Osteocyte (in vitro differentiated cells): ENCODE measurements at regions not wholly inside any gene's neighbourhood (a gene's known extent, or its start where the extent isn't known, plus 50 kb on each side); places are given as distances from the start of the nearest gene placed in this dataset.
"Not testable (repeated sequence)": the region's sequence is repeated elsewhere in the genome, so short reads cannot be mapped to it uniquely, and the experiment has no call there.

Experiments
- DNase-seq: peaks from one replicate; pipeline ENCODE4 v3.0.0; 2021; ENCODE audit warnings: mixed read lengths; ENCODE audit not compliant: unreplicated experiment; ENCODE audit errors: extremely low spot score
- H3K27ac Mint-ChIP-seq: one replicate; pipeline ENCODE4 v1.8.0; 2021; ENCODE audit warnings: mild to moderate bottlenecking, mixed read lengths; ENCODE audit not compliant: unreplicated experiment
- H3K27me3 Mint-ChIP-seq: one replicate; pipeline ENCODE4 v1.8.0; 2021; ENCODE audit warnings: mixed read lengths; ENCODE audit not compliant: unreplicated experiment
- H3K36me3 Mint-ChIP-seq: one replicate; pipeline ENCODE4 v1.8.0; 2021; ENCODE audit warnings: mixed read lengths; ENCODE audit not compliant: unreplicated experiment
- H3K4me1 Mint-ChIP-seq: one replicate; pipeline ENCODE4 v1.8.0; 2021; ENCODE audit warnings: mixed read lengths; ENCODE audit not compliant: unreplicated experiment
- H3K4me3 Mint-ChIP-seq: one replicate; pipeline ENCODE4 v1.8.0; 2021; ENCODE audit warnings: mild to moderate bottlenecking, moderate library complexity, mixed read lengths; ENCODE audit not compliant: unreplicated experiment
- H3K9me3 Mint-ChIP-seq: one replicate; pipeline ENCODE4 v1.8.0; 2021; ENCODE audit warnings: mixed read lengths; ENCODE audit not compliant: unreplicated experiment
- TF ChIP-seq, protein P1 (sequence below): fragments of 200-600 bp; sonication (generic); IDR thresholded peaks from 2 replicates; pipeline ENCODE4 v1.5.0; 2021; ENCODE audit warnings: antibody characterized with exemption, mild to moderate bottlenecking, moderate library complexity

DNA sequence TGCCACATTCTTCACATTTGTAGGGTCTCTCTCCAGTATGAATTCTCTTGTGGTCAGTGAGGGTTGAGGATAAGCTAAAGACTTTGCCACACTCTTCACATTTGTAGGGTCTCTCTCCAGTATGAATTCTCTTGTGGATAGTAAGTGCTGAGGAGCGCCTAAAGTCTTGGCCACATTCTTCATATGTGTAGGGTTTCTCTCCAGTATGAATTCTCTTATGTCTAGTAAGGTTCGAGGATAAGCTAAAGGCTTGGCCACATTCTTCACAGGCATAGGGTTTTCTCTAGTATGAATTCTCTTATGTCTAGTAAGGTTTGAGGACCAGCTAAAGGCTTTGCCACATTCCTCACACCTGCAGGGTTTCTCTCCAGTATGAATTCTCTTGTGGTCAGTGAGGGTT is 706.9 kb upstream of the ZNF722 start:
- H3K9me3 Mint-ChIP-seq, H3K4me3 Mint-ChIP-seq, H3K36me3 Mint-ChIP-seq, H3K4me1 Mint-ChIP-seq, H3K27me3 Mint-ChIP-seq, H3K27ac Mint-ChIP-seq, DNase-seq: not testable (repeated sequence)

DNA sequence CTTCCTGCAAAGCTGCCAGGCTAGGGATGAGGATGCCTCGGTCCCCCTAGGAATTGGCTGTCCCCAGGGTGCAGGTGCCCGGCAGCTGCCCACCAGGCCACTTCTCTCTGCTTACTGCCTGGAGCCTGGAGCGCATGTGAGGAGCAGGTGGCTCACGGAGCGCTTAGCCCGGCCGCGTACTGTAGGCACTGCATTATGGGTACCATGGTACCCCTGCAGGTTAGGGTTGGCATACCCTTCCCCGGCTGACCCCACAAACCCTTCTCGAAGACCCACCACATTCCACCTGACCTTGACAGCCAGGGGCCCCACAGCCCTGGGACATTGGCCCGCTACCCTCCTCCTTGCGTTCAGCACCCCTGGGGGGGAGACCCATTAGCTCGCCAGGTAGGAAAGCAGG is 681.1 kb upstream of the ZNF722 start:
- not testable (repeated sequence) for H3K27ac Mint-ChIP-seq, H3K9me3 Mint-ChIP-seq, DNase-seq, H3K4me1 Mint-ChIP-seq, H3K4me3 Mint-ChIP-seq, H3K27me3 Mint-ChIP-seq, H3K36me3 Mint-ChIP-seq

DNA sequence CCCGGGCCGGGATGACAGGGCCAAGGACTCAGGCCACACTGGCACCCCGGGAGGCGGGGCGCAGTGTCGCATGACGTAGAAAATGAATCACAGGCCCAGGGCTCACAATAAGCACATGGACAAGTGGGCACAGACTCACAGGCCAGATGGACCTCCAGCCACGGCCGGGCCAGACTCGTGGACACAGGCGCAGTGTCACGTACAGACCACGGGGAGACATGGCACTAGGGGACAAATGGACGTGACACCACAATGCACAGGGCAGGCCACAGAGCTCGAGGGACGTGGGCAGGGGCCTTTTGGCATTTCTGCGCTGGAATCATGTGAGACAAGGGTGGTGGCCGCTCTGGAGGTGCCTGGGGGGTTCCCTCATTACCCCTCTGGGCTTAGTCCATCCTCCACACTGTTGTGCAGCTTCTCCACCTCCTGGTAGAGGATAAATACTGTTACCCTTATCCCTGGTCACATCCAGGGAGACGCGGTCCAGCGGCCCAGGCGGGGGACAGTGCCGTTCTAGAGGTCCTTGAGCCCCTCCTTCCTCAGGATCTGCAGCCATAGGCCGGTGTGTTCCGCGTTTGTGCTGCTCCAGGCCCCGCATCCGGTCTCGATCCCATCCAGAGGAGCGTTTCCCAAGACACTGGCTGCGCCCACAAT is 649.8 kb upstream of the ZNF722 start:
- H3K36me3 Mint-ChIP-seq, H3K27me3 Mint-ChIP-seq, H3K27ac Mint-ChIP-seq, H3K4me3 Mint-ChIP-seq, H3K9me3 Mint-ChIP-seq, H3K4me1 Mint-ChIP-seq: not testable (repeated sequence)
- DNase-seq, result peak; percentile 84

DNA sequence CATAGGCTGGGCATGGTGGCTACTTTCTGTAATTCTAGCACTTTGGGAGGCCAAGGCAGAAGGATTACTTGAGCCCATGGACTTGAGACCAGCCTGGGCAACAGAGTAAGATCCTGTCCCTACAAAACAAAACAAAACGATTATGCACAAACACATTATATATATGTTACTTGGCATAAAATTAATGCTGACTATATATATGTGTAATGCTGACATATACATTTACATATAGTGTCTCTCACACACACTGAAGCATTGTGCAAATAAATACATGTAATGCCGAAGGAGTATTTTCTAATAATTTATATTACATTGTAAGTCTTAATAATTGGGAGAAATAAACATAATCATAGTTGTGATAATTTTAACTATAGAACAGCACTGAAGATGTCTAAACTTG is 621.8 kb upstream of the ZNF722 start:
- Mint-ChIP-seq H3K4me3 (no peak overlapping the region), H3K27me3 (no peaks in the 10 kb centered on the region), H3K27ac (no peak overlapping the region), H3K4me1 (no peaks in the 10 kb centered on the region), H3K9me3 (peaks cover 38% of the 10 kb centered on the region), H3K36me3 (no peaks in the 10 kb centered on the region)
- TF ChIP-seq, protein P1, sequence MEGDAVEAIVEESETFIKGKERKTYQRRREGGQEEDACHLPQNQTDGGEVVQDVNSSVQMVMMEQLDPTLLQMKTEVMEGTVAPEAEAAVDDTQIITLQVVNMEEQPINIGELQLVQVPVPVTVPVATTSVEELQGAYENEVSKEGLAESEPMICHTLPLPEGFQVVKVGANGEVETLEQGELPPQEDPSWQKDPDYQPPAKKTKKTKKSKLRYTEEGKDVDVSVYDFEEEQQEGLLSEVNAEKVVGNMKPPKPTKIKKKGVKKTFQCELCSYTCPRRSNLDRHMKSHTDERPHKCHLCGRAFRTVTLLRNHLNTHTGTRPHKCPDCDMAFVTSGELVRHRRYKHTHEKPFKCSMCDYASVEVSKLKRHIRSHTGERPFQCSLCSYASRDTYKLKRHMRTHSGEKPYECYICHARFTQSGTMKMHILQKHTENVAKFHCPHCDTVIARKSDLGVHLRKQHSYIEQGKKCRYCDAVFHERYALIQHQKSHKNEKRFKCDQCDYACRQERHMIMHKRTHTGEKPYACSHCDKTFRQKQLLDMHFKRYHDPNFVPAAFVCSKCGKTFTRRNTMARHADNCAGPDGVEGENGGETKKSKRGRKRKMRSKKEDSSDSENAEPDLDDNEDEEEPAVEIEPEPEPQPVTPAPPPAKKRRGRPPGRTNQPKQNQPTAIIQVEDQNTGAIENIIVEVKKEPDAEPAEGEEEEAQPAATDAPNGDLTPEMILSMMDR, result no peak
- no peak for DNase-seq

DNA sequence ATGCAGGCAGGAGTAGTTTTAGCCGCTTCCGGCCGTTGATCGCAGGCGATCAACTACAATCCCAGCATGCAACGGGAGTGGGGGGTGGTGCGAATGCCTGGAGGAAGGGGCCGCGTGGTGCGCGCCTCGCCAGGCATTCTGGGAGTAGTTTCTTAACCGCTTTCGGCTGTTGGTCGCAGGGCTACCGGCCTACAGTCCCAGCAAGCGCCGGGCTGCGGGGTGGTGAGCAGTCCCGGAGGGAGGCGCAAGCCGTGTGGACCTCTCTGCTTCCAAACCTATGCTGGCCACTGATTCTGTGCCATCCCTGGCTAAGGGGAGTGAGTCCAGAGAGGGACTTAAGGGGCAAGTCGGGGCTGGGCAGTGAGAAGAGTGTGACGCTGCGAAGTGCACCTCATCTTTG is 604.5 kb upstream of the ZNF722 start:
- not testable (repeated sequence) for H3K27ac Mint-ChIP-seq, DNase-seq, H3K27me3 Mint-ChIP-seq, H3K9me3 Mint-ChIP-seq, H3K36me3 Mint-ChIP-seq, H3K4me3 Mint-ChIP-seq, H3K4me1 Mint-ChIP-seq

DNA sequence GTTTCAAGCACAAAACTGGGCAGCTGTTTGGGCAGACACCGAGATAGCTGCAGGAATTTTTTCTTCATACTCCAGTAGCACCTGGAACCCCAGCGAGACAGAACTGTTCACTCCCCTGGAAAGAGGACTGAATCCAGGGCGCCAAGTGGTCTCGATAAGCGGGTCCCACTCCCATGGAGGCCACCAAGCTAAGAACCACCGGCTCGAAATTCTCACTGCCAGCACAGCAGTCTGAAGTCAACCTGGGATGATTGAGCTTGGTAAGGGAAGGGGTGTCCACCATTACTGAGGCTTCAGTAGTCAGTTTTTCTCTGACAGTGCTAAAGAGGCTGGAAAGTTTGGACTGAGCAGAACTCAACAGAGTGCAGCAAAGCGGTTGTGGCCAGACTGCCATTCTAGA is 590.8 kb upstream of the ZNF722 start:
- not testable (repeated sequence) for H3K4me3 Mint-ChIP-seq, H3K4me1 Mint-ChIP-seq, H3K27ac Mint-ChIP-seq, H3K27me3 Mint-ChIP-seq, H3K9me3 Mint-ChIP-seq, H3K36me3 Mint-ChIP-seq
- DNase-seq, result peak; percentile 23
